GM12891 (cell line): ENCODE measurements at regions not wholly inside any gene's neighbourhood (a gene's known extent, or its start where the extent isn't known, plus 50 kb on each side); places are given as distances from the start of the nearest gene placed in this dataset.

Source experiments
- PAX5 ChIP-seq: IDR thresholded peaks from 2 replicates; pipeline ENCODE4 v1.6.1; 2011; ENCODE audit warnings: low read length, moderate library complexity, mild to moderate bottlenecking; ENCODE audit not compliant: insufficient read depth, severe bottlenecking
- POLR2AphosphoS5 ChIP-seq: IDR thresholded peaks from 2 replicates; pipeline ENCODE4 v1.6.1; 2011; ENCODE audit warnings: low read depth, low read length, control low read depth
- TAF1 ChIP-seq: IDR thresholded peaks from 2 replicates; pipeline ENCODE4 v1.6.1; 2011; ENCODE audit warnings: low read depth, low read length, control low read depth

- TF ChIP-seq POLR2AphosphoS5 (no peak), TAF1 (no peak), PAX5 (no peak)
Observed at GRCh38 chr13:89577301-89577700, 1770.2 kb upstream of the MIR17HG start.
